ENCODE measurements at regions not wholly inside any gene's neighbourhood (a gene's known extent, or its start where the extent isn't known, plus 50 kb on each side); places are given as distances from the start of the nearest gene placed in this dataset.

GRCh38 chr13:107643615-107644014 lies 571.7 kb downstream of the LIG4 start (continued):
- no peak for TF ChIP-seq REST (IDR thresholded peaks at IDR 0.05; ENCODE audit: borderline replicate concordance)
- no peak for TF ChIP-seq REST (CRISPR knock-in tag; IDR thresholded peaks at IDR 0.05; ENCODE audit: low read depth)
- TF ChIP-seq SRF (CRISPR knock-in tag; IDR thresholded peaks at IDR 0.05): no peak
- TF ChIP-seq ZC3H4 (CRISPR knock-in tag; IDR thresholded peaks at IDR 0.05; ENCODE audit: borderline replicate concordance): no peak
- TF ChIP-seq PHF20 (IDR thresholded peaks at IDR 0.05; ENCODE audit: partially characterized antibody): no peak
- TF ChIP-seq CGGBP1 (CRISPR knock-in tag; IDR thresholded peaks at IDR 0.05): no peak
- no peak for TF ChIP-seq RBM25 (IDR thresholded peaks at IDR 0.05; ENCODE audit: low read depth, low read length, severe bottlenecking)

Data from K562 (cell line).